HuH-7.5 (cell line): ENCODE measurements at regions not wholly inside any gene's neighbourhood (a gene's known extent, or its start where the extent isn't known, plus 50 kb on each side); places are given as distances from the start of the nearest gene placed in this dataset.

Experiments used
- DNase-seq: peaks from one replicate; pipeline ENCODE4 v3.0.0; 2011; ENCODE audit warnings: low spot score

DNA sequence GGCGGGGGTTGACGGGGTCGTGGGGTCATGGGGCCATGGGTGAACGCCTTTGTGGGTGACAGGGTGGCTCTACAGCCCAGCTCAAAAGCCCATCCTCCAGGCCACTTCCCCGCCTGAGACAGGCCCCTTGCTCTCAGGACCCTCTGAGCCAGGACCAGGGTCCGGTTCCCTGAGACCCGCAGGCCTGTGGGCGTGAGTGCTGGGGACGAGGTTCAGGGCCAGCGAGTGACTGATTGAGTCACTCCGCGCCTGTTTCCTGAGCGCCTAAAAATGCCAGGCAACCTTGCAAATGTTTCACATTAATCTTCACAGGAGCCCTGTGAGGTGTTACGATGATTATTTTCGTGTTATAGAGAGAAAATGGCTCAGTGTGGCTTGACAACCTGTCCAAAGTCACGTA lies 97.8 kb downstream of the ZNF674 start:
- DNase-seq: no peak

DNA sequence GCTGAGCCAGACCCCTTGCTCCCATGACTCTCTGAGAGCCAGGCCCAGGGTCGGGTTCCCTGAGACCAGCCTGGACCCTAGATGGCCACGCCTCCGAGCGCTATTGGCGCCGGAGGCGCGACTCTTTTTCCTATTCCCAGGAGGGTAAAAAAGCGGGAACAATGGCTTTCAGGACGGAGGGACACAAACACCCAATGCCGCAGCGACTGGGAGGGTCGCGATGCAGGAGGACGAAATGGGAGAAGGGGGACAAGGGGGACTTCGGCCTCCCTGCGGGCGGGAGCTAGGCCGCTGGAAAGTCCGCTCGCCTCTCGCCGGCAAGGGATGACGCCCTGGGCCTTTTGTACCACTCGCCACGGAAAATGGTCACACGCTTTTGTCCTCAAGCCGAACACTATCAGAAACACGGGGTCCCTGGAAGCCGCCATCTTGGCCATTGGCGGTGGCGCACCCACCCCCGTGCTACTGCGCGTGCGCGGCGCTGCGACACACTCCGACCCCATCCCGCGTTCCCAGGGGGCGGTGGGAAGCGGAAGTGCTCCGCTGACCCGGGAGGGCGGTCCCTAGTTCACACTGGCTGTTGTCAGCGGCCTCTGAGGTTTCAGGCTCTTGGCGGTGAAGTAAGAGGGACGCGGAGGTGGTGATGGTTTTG lies 98.4 kb downstream of the ZNF674 start:
- peak; percentile 62 for DNase-seq

DNA sequence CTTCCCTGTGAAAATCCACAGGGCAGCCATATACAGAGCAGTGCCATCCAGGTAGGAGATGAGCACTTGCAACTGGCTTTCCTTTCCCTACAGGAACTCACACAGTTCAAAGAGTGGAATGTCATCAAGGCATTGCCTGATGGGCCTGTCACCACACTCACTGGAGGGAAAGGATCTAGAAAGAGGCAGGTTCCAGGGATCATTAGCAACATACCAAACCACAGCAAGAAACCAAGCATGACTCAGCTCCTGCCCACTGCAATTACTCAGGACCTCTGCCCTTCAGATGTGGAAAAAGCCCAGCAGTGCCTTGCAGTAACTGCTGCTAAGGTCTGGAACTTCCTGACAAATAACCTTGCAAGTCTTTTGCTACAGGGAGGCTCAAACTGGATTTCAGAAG lies 101.2 kb downstream of the ZNF674 start:
- DNase-seq: no peak

DNA sequence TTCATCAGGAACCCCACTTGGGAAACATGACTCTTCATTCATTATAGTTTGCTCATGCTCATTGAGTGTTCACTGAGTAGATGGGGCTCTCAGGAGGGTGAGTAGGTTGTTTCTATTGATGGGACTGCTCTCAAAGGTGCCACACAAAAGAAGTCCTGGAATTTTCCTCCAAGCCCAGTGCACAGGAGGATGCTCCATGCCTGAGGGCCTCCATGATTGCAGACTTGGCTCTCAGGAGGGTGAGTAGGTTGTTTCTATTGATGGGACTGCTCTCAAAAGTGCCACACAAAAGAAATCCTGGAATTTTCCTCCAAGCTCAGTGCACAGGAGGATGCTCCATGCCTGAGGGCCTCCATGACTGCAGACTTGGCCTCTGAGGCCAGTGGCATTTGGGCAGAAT lies 108.5 kb downstream of the ZNF674 start:
- DNase-seq: no peak

DNA sequence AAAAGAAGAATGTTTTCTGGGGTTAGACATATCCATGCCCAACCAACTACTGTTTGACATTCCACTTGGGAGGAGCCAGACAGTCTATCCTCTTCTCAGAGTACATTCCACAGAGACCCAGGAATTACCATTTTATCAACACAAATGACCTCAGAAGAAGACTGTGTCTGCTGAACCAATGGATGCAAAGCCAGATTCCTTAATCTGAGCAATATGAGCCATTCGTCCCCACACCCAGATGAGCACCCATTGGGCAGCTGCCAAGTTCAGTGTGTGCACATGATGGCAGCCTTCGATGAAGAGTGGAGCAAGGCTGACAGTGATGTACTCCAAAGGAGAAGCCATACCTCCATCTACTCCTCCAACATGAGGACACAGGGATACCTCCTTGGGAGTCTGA lies 111.3 kb downstream of the ZNF674 start:
- no peak for DNase-seq

DNA sequence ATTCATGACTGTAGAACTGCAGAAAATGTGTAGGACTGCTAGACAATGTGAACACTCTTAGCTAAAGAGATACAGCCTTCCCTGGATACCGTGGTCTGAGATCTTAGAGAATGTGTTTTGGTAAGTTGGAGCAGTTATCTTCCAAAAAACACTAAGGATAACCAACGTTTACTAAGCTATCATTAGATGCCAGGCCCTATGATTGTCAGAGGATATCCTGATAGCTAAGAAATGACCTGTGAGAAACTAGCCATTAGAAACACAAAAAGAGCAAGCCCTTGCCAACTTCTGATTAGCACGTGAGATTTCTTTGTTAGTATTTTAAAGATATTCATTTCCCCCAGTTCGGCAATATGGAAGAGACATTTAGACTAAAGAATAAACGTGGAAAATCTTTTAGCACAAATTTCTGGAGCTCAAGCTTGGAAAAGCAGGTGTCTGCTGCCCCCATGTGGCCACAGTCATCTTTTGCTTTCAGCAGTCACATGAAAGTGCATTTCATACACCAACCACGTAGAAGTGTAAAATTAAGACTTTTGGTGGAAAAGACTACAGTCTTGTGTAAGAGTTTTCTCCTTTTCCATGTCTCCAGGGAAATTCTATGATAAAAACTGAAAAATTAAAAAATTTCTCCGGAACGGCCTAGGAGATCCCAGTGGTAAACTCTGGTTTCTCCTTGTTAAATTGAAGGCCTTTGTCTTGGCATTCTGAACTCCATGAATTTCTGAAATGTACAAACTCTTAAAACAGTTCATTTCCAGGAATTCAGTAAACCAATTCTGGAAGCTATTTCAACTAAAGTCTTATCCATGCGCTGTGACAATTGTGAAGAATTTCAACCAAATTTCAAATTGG lies 136.4 kb downstream of the ZNF674 start:
- DNase-seq: peak; percentile 22

DNA sequence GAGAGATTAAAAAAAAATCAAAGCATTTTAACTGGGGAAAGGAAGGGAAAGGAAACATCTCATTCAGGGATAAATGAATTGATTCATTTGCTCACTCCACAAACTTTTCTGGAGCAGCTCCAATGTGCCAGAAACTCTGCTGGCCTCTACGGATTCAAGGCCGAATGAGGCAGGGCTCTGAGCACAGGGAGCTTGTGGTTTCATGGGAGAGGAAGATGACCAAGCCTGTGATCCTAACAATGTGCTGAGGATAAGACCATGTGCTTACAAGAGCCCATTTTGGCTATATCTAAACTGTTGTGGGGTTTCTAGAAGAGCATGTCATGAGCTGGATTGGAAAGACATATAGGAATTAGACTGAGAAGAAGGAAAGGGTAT lies 137.5 kb downstream of the ZNF674 start:
- no peak for DNase-seq

DNA sequence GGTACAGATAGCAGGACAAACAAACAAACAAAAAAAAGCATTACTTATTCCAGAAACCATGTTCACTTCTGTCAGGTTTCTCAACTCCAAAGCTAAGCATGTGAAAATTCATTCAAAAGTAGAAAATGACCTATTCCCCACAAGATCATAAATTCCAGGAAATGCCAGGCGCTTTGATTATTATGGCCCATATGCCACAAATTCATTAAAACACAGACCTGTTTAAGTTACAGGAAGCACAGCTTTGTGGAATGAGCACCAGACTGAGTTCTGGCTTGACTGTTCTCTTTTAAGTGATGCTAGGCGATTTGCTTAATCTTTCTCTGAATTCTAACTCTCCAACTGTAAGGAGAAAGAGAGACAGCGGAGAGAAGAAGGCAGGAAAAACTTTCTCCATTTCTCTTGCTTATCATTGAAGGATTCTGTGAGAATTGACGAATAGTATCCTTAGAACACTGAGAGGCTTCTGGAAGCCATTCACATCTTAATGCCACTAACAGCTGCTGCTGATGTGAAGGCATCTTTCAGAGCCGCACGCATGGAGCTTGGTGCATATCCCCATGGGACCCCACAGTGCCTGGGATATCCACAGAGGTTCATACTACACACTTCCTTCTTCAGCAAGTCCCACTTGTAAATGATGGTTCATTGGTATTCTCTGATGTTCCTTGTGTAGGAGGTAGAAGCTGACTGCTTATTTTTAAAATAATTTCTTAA lies 138.0 kb downstream of the ZNF674 start:
- DNase-seq: no peak

DNA sequence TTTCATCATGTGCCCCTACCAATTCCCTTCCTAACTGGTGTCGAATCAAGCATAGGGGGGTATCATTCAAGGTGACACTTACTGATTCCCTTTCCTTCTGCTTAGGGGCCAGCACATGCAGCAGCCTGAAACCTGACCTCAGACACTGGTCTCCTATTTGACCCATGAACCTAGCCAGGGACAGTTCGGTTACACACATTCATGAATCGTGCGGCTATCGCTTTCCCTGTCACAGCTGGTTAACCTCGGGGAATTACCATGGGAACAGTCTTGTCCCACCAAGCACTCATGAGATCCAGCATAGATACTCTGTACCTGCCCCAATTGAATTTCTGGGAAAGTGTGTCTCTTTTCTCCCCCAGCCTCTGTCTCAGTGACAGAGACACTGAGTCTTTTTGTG lies 140.4 kb downstream of the ZNF674 start:
- no peak for DNase-seq

DNA sequence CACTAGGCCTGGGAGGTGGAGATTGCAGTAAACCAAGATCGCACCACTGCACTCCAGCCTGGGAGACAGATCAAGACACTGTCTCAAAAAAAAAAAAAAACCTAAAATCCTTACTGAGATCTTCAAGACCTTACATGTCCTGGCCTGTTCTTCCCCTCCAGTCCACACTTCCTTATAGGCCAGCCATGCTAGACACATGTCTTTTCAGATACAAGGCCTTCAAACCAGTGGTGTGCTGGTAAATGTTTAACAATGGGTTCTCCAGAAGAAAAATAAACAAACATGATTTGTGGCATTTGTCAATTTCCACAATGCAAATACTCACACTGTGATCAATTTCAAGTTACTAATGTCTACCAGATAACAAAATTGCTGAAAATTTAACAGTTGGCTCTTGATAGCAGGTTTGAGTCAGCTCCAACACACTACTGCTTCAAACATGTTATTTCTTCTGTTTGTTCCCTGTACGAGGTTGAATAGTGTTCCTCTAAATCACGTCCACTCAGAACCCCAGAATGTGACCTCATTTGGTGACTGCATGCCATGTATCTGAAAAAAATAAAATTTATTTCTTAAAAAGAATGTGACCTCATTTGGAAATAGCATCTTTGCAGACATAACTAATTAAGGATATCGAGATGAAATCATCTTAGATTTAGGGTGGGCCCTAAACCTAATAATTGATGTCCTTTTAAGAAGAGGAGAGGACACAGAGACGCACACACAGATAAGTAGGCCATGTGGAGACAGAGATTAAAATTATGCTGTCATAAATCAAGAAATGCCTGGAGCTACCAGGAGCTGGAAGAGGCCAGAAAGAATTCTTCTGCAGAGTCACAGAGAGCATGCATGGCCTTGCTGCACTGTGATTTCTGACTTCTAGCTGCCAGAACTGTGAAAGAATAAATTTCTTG lies 144.4 kb downstream of the ZNF674 start:
- no peak for DNase-seq

DNA sequence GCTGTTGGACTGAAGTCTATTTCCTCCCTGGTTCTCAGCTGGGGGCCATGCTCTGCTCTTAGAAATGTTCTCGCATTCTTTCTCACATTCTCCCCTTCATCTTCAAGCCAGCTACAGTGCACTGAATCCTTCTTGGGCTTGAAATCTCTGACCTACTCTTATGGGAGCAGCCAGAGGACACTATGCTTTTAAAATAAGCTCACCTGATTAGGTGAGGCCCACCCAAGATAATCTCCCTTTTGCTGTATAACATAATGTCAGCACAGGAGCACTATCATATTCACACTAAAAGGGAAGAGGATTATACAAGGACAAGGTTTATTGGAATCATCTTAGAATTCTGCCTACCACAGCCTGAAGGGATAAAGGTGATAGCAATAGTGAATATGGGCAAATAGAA lies 146.3 kb downstream of the ZNF674 start:
- DNase-seq: no peak

DNA sequence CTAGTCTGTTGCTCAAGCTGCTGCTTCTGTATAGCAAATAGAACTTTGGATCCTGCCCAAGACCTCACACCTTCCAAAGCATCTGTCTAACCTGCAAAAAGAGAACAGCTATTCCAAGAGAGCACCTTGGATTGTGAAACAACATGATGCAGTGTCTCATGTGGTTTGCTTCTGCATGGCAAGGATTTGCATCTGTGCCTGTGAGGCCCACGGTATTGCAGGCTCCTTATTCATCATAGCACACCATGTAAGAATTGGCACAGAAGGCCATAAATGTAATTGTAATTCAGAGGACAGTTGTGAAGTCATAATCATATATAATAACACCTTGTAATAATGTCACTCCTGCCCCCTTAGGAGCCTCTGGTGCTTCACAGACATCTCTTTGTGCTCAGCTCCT lies 147.1 kb downstream of the ZNF674 start:
- no peak for DNase-seq

DNA sequence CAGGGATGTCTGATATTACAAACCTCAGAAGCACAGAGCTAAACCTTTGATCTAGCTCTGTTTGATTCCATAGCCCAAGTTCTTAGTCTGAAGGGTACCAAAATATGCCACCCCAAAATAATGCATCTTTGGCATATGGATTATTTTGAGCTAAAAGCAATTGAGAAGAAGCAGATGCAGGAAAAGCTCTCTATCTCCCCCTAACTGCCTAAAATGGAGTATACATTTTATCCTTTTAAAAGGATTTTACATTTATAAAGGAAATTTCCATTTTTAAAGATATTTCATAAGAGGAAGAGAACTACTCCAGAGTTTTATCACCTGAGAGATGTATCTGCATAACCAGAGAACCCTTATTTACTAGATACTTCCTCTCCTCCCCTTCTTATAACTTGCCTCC lies 158.7 kb downstream of the ZNF674 start:
- no peak for DNase-seq

DNA sequence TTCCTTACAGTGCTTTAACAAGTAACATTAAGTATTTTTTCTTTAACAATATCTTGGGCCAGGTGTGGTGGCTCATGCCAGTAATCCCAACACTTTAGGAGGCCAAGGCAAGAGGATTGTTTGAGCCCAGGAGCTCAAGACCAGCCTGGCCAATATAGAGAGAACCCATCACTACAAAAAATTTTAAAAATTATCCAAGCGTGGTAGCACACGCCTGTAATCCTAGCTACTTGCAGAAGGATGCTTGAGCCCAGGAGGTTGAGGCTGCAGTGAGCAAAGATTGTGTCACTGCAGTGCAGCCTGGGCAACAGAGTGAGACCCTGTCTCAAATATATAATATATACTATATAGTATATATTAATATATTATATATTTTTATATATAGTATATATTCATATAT lies 162.2 kb downstream of the ZNF674 start:
- no peak for DNase-seq

DNA sequence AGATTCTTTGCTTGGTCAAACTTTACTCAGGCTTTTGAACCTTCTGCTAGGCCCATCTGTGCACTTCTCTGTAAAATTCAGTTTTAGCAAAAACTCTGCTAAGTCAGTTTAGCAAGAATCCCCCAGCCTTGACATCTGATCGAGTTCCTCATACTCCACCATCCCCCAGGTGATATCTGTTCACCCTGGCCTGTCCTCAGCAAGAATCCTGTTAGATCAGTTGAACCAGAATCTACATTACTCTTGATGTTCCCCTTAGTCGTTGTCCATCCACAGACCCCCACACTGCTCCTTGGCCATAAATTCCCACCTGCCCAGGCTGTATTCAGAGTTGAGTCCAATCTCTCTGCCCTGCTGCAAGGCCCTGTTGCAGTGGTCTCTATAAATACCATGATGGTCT lies 162.6 kb downstream of the ZNF674 start:
- DNase-seq: no peak

DNA sequence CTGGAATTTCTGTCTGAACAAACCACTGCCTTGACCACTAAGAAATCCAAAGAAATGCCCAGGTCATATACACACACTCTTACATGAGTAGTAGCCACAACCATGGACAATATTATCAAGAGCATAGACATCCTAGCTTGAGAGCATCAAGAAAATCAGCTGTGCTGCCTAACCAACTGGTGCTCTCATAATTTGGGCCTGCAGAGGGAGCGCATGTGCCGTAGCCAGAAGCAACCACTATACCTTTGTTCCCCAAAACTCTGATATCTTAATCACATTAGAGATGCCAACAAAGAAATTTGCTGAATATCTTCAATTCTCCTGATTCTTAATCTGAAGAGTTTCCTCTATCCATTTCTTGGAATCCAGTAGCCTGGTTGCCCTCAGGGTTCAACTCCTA lies 163.6 kb downstream of the ZNF674 start:
- DNase-seq: no peak

DNA sequence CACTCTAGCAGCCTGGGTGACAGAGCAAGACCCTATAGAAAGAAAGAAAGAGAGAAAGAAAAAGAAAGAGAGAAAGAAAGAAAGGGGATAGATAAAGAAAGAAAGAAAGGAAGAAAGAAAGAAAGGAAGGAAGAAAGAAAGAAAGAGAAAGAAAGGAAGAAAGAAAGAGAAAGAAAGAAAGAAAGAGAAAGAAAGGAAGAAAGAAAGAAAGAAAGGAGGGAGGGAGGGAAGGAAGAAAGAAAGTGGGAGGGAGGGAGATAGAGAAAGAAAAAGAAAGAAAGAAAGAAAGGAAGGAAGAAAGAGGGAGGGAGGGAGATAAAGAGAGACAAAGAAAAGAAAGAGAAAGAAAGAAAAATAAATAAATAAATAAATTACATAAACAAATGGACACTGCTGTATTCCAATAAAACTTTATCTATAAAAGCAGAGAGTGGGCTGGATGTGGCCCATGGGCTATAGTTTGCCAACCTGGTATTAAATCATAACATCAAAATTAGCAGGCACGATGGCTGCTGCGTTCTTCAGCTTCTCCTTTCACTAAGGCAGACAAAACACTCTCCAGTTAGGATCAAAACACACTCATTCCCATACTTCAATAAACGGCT lies 165.0 kb downstream of the ZNF674 start:
- DNase-seq: no peak

DNA sequence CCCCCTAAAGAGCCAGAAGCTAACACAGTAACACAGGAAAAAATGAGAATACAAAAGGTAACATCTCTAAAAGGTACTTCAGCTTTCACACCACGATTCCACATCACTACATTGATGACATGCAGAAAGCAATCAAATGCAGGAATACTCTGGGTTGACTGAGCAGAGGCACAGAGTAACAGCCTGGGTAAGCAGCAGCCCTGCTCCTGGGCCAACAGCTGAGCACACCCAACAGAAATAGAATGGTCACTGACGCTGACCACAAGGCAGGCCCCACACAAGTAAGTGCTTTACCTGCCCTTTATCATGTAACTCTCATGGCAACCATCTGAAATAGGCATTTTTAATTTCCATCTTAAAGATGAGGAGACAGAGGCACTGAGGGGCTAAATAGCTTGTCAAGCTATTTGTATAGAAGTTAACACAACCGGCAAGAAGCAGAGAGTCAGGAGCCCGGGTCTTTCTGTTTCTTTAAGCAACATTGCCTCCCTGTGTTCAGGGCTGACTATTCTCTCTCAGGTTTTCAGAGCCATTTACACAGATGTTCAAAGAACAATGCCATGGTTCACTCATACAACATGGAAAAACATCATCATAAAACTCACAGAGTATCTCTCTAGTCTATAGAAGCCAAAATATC lies 168.9 kb downstream of the ZNF674 start:
- DNase-seq: no peak

DNA sequence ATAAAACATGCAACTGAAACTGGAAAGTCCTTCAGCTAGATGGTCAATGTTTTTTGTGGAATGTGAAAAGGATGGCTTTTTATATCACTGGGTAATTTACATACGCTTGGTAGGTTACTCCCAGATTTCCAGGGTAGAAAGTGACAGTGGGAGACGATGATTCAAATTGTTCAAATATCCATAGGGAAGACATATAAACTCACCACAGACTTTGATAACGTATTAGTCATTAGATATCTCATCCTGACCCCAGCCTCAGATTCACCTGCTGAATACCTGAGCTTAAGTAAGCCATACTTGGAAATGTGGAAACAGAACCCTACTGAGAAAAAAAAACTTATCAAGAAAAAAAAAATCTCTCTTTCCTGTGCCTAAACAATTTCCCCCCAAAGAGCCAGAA lies 169.4 kb downstream of the ZNF674 start:
- DNase-seq: no peak

DNA sequence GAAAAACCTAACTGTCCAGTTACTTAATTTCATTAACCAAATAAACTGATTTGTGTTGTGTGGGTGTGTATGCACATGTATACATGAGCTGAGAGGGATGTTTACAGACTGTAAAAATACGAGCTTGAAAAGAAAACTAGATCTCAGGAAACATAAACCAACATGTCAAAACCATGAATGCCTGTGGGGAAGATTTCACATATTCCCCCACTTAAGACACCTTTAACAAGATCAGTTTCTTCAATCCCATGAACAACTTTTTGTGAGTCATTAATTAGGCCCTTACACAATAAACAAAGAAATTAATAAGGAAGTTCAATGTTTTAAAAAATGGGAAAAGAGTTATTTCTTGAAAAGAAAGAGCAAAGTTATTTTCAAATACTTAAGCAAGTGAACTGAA lies 170.8 kb downstream of the ZNF674 start:
- DNase-seq: no peak

DNA sequence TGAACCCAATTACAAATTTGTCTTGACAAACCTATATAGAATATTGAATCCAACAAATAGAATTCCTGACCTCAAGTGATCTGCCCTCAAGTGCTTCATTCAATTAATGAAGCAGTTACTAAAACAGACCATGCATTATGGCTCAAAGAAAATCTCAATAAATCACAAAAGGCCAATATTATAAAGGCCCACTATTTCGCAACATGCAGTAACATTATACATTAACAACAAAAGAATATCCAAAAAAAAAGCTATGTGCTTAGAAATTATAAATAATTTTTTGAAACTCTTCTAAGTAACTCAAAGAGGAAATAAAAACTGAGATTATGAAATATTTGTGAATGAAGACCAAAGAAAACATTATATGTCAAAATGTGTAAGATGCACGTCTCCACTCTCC lies 177.7 kb downstream of the ZNF674 start:
- no peak for DNase-seq
